ENCODE measurements at regions not wholly inside any gene's neighbourhood (a gene's known extent, or its start where the extent isn't known, plus 50 kb on each side); places are given as distances from the start of the nearest gene placed in this dataset.

DNA sequence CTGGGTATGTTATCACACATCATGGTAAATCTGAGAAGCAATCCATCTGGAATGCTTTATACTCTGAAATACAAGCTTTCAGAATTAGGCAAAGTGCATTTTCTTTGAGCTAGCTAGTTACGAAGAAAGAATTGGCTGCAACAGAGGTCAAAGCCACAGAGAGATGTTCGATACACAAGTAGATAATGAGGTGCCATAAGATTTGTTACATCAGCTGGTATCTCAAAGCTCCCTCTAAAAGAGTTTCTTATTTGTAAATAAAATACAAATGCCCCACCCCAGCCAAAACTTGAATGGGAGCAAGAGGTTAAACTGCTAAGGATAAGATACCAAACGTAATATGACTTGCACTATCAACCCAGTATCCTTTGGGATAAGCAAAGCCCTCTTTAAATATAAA, 84.0 kb upstream of the SLCO3A1 start:
- no peak for DNase-seq

DNA sequence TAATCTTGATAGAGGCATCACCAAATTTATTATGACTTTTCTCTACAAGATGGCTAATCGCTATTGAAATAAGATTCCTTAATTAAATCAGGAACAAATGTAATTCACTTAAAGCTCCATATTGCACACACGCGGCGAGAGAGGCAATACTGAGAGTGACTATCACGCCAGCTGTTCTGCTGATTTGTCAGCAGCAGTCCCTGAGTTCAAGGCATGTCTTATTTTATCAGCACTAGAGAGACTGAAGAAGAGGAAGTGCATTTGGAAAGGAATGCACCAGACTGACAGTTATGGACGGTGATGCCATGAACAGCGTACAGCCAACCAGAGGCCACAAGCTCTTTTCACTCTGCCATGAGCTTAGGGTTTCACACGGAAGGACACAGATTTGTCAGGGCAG, 83.6 kb upstream of the SLCO3A1 start:
- no peak for DNase-seq

DNA sequence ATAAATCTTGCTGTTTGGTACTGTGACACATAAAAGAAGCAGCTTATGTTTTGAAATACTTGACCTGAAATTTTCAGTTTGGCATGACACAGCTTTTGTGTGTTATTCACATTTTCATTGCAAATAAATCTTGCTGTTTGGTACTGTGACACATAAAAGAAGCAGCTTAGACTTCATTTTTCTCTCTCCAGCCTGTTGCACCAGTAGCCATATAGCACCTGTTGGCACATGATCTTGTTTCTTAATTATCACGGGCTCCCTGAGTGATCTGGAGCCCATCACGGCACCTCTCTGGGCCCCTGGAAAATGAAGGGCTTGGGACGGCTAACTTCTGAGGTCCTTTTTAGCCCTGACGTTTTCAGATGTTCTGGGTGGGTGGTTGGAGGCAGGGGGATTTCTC, 77.4 kb upstream of the SLCO3A1 start:
- DNase-seq: no peak

DNA sequence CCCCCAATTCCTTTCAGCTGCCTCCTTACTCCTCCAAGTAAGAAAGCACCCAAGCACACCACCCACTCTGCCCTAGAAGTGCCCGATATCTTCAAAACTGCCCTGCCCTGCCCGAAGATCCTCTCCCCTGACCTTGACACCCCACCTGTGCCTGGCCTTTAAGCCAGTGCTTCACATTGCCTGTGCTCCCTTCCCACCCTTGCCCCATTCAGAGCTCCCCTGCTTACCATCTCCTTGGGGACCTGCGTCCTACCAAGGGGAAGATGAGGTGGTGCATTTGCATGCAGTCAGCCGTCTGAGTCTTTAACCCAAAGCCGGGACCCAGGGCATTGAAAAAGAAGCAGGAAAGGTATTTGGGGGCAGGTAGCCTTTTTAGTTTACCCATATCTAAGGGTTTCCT, 73.5 kb upstream of the SLCO3A1 start:
- no peak for DNase-seq

DNA sequence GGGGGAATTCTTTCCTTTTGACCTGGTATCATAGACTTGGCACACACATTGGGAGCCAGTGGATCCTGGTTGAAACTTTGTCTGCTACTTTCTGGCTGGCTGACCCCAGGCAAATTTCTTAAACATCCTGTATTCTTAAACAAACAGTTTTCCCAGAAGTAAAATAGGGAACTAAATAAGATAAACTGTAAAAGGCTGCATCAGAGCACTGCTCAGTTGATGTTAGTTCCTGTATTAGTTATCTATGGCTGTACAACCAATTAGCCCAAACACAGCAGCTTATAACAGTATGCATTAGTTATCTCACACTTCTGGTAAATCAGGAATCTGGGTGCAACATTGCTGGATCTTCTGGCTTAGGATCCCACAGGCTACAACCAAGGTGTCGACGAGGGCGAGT, 73.1 kb upstream of the SLCO3A1 start:
- no peak for DNase-seq

DNA sequence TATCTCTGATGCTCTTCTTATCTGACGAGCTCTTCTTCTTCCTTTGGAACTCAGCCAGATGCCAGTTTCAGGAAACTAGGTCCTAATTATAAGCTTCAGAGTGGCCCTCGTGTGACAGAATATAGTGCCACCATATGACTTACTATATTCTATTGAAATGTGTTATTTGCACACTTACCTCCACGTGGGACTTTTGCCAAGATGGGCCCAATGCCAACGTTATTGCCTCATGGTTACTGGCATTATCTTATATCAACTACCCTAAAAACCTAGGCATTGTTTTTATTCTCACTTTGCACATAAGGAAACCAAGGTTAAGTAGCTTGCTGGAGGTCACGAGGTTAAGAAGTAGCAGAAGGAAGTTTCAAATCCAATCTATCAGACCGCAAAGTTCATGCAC, 71.3 kb upstream of the SLCO3A1 start:
- no peak for DNase-seq

DNA sequence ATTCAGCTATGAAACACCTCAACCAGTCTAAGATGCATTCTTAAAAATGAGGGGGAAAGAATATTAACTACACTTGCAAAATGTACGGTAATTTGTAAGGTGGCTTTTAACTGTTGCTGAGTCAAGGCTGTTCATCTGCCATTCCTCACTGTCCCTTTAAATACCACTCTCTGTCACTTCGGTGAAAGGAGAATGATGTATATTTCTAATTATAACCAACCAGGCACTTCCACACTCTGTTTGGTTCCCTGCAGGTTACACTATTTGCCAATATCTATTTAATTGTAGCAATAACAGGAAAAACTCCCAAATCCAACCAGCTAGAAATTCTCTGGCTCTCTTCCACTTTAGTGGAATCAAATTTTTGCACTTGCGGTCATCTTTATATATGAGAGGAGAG, 70.5 kb upstream of the SLCO3A1 start:
- DNase-seq: no peak

DNA sequence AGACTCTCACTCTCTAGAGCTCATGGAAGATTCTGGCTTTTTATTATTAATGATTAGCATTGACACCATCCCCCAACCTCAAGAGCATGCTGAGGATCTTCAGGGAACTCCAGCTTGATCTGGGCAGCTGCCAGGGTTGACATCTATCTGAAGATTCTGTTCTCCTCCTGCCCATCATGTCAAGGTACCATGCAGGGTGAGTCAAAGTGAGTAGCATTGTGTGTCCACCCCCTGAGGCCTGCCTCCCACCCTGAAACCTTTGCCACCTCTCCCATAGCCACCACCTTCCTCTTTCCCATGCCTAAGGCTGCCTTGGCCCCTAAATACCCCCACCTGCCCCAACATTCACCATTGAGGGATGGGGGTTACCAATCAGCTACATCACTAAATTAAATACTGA, 70.1 kb upstream of the SLCO3A1 start:
- DNase-seq: no peak

DNA sequence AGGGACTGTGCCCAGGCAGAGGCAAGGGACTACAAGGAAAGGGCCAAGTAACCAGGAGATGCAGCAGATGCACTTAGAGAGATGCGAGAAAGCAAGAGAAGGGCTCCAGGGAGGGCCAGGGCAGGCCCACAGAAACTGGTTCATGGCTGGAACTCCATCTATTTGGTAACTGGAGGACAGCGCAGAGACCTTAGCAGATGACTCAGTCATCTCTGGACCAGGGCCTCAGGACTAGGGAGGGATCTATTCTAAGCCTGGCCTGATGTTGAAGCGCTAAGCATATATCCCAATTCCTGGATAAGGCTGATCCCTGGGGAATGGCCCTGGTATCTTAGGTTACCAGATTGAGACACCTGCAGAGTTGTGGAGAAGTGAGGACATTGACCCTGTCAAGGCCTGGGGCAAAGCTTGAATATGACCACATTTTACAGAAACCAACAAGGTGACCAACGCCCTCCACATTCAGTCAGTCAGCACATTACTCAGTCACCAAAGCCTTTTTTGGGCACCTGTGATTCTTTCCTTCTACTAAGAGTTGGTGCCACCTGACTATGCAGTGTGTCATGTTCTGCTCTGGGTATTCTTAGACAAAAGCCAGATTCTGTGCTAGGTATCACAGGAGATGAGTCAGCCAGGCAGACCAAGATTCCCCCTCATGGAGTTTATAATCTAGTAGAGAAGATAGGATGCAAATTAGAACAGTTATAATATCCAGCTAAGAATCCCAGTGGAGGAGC, 68.4 kb upstream of the SLCO3A1 start:
- DNase-seq: no peak

DNA sequence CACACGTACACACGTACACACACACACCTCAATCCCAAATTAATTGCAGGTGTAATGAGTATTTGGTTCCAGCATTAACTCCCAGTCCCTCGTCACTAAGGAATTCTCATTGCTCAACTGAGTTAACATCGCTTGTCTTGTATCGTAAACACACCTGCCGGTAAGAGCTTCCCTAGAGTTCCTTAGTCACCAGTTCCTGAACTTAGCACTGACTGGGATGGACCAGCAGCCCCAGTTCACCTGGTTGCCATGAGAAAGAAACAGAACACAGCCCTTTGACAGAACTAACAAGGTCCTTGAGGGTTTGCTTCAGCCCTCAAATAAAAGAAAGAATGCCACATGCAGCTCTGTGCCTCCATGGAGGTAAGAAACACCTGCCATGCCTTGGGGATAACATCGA, 66.3 kb upstream of the SLCO3A1 start:
- no peak for DNase-seq

DNA sequence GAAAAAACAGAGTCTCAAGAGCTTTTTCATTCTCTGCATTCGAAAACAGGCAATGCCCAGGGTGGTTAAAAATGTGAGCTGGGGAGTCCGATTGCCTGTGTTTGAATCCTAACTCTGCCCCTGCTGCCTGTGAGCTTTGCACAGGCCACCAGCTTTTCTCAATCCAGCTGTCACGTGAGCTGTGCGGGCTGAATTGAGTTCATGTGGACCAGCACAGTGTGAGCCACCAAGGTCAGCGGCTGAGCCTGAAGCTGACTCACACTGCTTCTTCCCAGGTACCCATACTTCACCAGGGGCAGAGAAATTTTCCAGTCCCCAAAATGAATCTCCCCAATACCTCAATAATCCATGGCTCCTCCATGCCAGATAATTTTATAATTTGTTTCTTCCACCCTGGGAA, 64.4 kb upstream of the SLCO3A1 start:
- DNase-seq: no peak

DNA sequence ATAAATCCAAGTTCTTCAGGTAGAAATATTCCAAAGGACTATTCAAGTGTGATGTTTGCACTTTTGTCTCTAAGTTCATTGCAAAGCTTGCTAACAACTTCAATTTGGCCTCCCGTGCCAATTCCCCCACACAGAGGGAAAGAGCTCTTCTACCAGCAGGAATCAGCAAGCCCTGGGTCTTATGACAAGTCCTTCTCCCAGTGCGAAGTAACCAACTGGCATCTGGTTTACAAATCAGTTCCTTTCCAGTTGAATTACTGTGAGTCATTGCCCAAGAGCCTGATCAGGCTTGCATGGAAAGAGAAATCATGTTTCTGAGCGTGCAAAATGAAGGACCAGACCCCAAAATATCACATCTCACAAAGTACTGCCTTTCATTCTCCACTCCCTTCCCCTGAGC, 62.7 kb upstream of the SLCO3A1 start:
- DNase-seq: no peak

DNA sequence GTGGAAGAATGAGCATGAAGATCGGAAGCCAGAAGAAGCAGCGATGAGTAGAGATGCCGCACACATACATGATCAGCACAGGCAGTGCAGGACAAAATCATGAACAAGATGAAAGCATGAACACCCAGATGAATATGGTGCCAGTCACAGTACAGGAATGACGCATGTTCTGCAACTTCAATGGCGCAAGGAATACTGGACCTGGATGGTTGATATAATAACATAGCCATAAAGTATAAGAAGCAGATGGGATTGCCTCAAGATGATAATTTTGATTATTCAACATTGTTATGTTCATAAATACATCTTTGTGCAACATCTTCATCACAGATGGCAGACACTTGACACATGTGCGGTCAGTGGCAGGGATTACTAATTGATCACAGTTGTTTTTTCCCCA, 59.7 kb upstream of the SLCO3A1 start:
- no peak for DNase-seq

DNA sequence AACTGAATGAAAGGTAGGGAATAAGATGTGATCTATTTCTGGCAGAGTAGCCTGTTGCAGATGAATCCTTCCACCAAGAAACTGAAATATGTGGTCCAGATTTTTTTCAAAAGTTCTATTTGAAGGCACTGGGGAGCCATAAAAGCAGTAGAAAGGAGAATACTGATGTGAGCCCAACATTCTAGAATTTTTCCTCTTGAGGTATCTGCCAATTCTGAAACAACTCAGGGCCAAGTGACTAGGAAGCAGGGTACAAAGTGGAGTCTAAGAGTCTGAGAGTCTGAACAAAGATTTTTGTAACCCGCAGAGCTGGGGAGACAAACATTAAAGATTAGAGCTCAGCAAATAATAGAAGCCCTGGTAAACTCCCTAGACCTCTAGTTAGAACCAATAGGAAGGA, 58.3 kb upstream of the SLCO3A1 start:
- no peak for DNase-seq

DNA sequence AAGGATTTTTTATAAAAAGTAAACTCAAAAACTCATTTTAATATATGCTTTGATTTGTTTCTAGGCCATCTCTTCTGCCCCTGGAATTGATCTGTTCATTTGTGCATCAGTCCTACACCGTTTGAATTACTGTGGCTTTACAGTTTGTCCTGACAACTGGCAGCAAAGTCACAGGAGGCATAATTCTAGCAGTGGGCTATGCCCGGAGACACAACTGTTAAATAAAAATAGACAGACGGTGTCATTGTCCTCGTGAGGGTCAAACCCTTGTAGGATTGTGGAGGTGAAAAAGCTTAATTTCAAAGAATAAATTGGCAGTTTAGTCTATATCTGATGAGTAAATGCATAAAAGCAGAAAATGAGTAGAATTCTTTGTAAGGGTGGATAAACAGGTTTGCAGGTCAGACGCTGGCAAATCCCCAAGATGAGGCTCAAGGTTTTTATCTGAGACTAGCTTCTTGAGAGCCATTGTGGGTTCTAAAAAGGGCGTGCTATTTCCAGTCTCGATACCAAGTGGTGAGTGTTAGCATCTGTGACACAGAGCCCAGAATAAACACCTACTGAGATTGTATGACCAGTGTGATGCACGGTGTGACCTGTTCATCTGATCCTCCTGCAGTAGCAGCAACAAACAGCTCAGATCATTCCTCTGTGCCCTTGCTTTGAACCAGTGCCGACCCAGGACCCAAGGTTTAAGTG, 51.5 kb upstream of the SLCO3A1 start:
- no peak for DNase-seq

DNA sequence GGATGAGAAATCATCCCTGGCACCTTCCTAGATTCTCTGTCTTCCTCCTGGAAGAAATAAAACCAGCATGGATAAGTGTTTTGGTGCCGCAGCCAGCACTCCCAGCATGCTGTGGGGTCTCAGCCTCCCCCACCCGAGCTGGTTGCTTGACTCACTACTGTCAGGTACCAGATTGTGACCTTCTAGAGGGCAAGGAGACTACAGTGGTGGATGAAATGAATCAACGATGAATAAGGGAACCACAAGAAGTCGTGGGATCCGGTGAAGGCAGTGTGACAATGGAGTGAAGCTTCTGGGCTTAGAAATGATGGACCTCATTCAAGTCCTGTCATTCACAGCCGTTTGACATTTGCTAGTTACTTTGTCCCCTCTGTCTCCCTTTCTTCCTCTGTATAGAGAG, 50.2 kb upstream of the SLCO3A1 start:
- no peak for DNase-seq

Data from CD4-positive, alpha-beta T cell treated with Interleukin-15 for 1 hour (primary cell).